Activated CD8-positive, alpha-beta T cell treated with anti-CD3 and anti-CD28 coated beads for 36 hours (primary cell): ENCODE measurements at regions not wholly inside any gene's neighbourhood (a gene's known extent, or its start where the extent isn't known, plus 50 kb on each side); places are given as distances from the start of the nearest gene placed in this dataset.

Experiments used
- ATAC-seq: fragments of 200-7000 bp; cut with Tn5 transposase; one replicate; pipeline ENCODE4 v1.10.0; 2021; ENCODE audit warnings: mild to moderate bottlenecking, moderate library complexity
- CTCF ChIA-PET: fragments of 350-600 bp; sonication (Branson Sonifier 250); formaldehyde crosslinking; loops from one replicate; lab custom pipeline; 2021; ENCODE audit warnings: antibody characterized with exemption; lab: Charles Lee
- POLR2A ChIA-PET: fragments of 350-600 bp; sonication (Branson Sonifier 250); formaldehyde crosslinking; loops from one replicate; lab custom pipeline; 2021; ENCODE audit warnings: antibody characterized with exemption; lab: Charles Lee
- DNase-seq: peaks from one replicate; pipeline ENCODE4 v3.0.0-alpha.2; 2020
- H3K27ac Mint-ChIP-seq: one replicate; pipeline ENCODE4 v1.8.0; 2021; ENCODE audit warnings: mild to moderate bottlenecking, mixed read lengths
- H3K27me3 Mint-ChIP-seq: one replicate; pipeline ENCODE4 v1.8.0; 2021; ENCODE audit warnings: mixed read lengths
- H3K36me3 Mint-ChIP-seq: one replicate; pipeline ENCODE4 v1.8.0; 2021; ENCODE audit warnings: low read depth, mixed read lengths
- H3K4me1 Mint-ChIP-seq: one replicate; pipeline ENCODE4 v1.8.0; 2021; ENCODE audit warnings: low read depth, mixed read lengths
- H3K4me3 Mint-ChIP-seq: one replicate; pipeline ENCODE4 v1.8.0; 2021; ENCODE audit warnings: mild to moderate bottlenecking, moderate library complexity, mixed read lengths
- H3K9me3 Mint-ChIP-seq: one replicate; pipeline ENCODE4 v1.8.0; 2021; ENCODE audit warnings: mixed read lengths
- CTCF ChIP-seq: fragments of 200-600 bp; IDR thresholded peaks from one replicate; pipeline ENCODE4 v1.8.0; 2022; ENCODE audit warnings: antibody characterized with exemption, mild to moderate bottlenecking
- intact Hi-C: fragments of 100-400 bp; cut with micrococcal nuclease; formaldehyde crosslinking; loops from one replicate; pipeline ENCODE4 v1.10.0; 2022

DNA sequence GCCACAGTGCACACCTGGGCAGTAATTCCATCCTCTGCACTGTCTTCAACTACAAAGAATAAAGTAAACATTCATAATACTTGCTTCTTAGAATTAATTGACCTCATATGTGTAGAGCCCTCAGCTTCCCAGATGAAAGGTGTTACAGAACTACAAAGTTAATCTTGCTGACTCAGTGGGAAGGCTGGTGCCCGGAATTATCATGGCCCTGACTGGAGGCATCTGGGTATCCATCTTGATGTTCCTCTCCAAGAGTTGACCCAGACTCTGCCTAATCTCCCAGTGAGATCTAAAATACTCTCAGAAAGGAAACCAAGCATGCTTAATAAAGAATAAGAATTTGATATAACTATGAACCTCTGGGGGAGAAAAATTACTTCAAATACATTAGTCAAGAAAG lies 147.0 kb upstream of the ARID2 start:
- Mint-ChIP-seq H3K27ac (no peak overlapping the region), H3K27me3 (peaks cover 2% of the 10 kb centered on the region), H3K4me3 (no peak overlapping the region), H3K36me3 (no peaks in the 10 kb centered on the region), H3K4me1 (peaks cover 7% of the 10 kb centered on the region), H3K9me3 (no peaks in the 10 kb centered on the region)
- POLR2A ChIA-PET: interaction anchor here (0.7 kb wide), 1 partner anchor 1242 kb away, joined by 4 read pairs; no protein-coding TSS in a partner anchor
- ATAC-seq (no peak), DNase-seq (no peak)
- CTCF ChIA-PET: interaction anchor here (1.1 kb wide), 1 partner anchor 25 kb away, joined by 3 read pairs; no protein-coding TSS in a partner anchor
- intact Hi-C loops: no loop called here
- TF ChIP-seq CTCF: no peak

DNA sequence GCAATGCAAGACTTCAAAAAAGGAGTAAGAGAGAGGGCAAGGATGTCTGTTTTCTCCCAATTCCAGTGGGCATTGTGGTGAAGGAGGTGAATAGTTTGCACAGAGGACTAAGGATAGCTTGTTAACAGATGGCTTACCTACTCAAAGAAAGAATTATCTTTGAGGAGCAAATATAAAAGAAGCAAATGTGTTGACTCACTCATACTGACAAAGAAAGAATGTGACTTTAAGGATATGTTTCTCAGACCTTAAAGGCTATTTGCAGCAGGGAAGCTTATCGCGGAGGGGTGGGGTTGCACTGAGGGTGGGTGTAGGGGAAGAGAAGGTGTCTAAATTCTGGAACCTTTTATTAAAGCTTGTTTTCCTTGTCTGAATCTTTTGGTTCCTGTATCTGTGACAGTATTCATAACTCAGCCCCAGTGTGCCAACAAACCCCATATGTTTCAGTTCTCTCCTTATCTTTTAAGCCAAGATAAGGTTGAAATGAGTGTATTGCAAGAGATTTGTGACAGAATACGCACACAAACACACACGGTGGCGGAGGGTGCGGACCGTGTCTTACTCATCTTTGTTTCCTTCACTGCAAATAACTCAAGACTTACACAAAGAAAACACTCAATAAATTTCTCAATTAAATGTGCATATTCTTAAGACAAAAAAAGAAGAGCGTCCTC lies 146.4 kb upstream of the ARID2 start:
- H3K4me1 Mint-ChIP-seq: peaks cover 3% of the 10 kb centered on the region
- DNase-seq: no peak
- CTCF ChIA-PET: interaction anchor here (1.1 kb wide), 1 partner anchor 25 kb away, joined by 3 read pairs; no protein-coding TSS in a partner anchor
- no peak overlapping the region for H3K4me3 Mint-ChIP-seq
- intact Hi-C loops: no loop called here
- POLR2A ChIA-PET: interaction anchor here (0.7 kb wide), 1 partner anchor 1243 kb away, joined by 4 read pairs; no protein-coding TSS in a partner anchor
- no peaks in the 10 kb centered on the region for H3K9me3 Mint-ChIP-seq
- no peak for ATAC-seq
- H3K27ac Mint-ChIP-seq: no peak overlapping the region
- no peak for TF ChIP-seq CTCF
- H3K36me3 Mint-ChIP-seq: no peaks in the 10 kb centered on the region
- H3K27me3 Mint-ChIP-seq: peaks cover 2% of the 10 kb centered on the region

- Mint-ChIP-seq H3K4me1 (no peaks in the 10 kb centered on the region), H3K27ac (no peak overlapping the region), H3K27me3 (peaks cover 2% of the 10 kb centered on the region), H3K4me3 (no peak overlapping the region), H3K36me3 (no peaks in the 10 kb centered on the region), H3K9me3 (no peaks in the 10 kb centered on the region)
- CTCF ChIA-PET: no interaction called here
- ATAC-seq (no peak), DNase-seq (no peak)
- TF ChIP-seq CTCF: no peak
- intact Hi-C loops: no loop called here
- POLR2A ChIA-PET: no interaction called here
Measured at GRCh38 chr12:45584336-45584735, 145.2 kb upstream of the ARID2 start.

- ChIA-PET CTCF (no interaction called here), POLR2A (no interaction called here)
- Mint-ChIP-seq H3K4me1 (peaks cover under 1% of the 10 kb centered on the region), H3K36me3 (no peaks in the 10 kb centered on the region), H3K27ac (no peak overlapping the region), H3K9me3 (no peaks in the 10 kb centered on the region), H3K27me3 (peaks cover 2% of the 10 kb centered on the region), H3K4me3 (no peak overlapping the region)
- no peak for TF ChIP-seq CTCF
- ATAC-seq (no peak), DNase-seq (no peak)
- intact Hi-C loops: no loop called here
Measured at GRCh38 chr12:45585522-45586230, 143.8 kb upstream of the ARID2 start.

- TF ChIP-seq CTCF: no peak
- Mint-ChIP-seq H3K9me3 (no peaks in the 10 kb centered on the region), H3K27me3 (peaks cover 2% of the 10 kb centered on the region), H3K27ac (no peak overlapping the region), H3K4me1 (peaks cover 3% of the 10 kb centered on the region), H3K36me3 (no peaks in the 10 kb centered on the region), H3K4me3 (no peak overlapping the region)
- intact Hi-C loops: no loop called here
- ChIA-PET POLR2A (no interaction called here), CTCF (no interaction called here)
- ATAC-seq (no peak), DNase-seq (no peak)
Measured at GRCh38 chr12:45586486-45586885, 143.0 kb upstream of the ARID2 start.
